Activated CD4-positive, alpha-beta T cell treated with anti-CD3 and anti-CD28 coated beads, Interleukin-2, amount 10 ng/mL, durations not matched to agents 7 days and 5 days (primary cell): ENCODE measurements at regions not wholly inside any gene's neighbourhood (a gene's known extent, or its start where the extent isn't known, plus 50 kb on each side); places are given as distances from the start of the nearest gene placed in this dataset.
"Not testable (repeated sequence)": the region's sequence is repeated elsewhere in the genome, so short reads cannot be mapped to it uniquely, and the experiment has no call there.

ENCODE experiments used
- CTCF ChIA-PET: fragments of 350-600 bp; sonication (Branson Sonifier 250); formaldehyde crosslinking; loops from one replicate; lab custom pipeline; 2021; ENCODE audit warnings: antibody characterized with exemption; lab: Charles Lee
- POLR2A ChIA-PET: fragments of 350-600 bp; sonication (Branson Sonifier 250); formaldehyde crosslinking; loops from one replicate; lab custom pipeline; 2021; ENCODE audit warnings: antibody characterized with exemption; lab: Charles Lee
- DNase-seq: peaks from one replicate; pipeline ENCODE4 v3.0.0-alpha.2; 2020
- H3K27ac Mint-ChIP-seq: one replicate; pipeline ENCODE4 v1.8.0; 2021; ENCODE audit warnings: mild to moderate bottlenecking, moderate library complexity, mixed read lengths
- H3K27me3 Mint-ChIP-seq: one replicate; pipeline ENCODE4 v1.8.0; 2021; ENCODE audit warnings: mixed read lengths
- H3K36me3 Mint-ChIP-seq: one replicate; pipeline ENCODE4 v1.8.0; 2021; ENCODE audit warnings: low read depth, mixed read lengths
- H3K4me1 Mint-ChIP-seq: one replicate; pipeline ENCODE4 v1.8.0; 2021; ENCODE audit warnings: mixed read lengths
- H3K4me3 Mint-ChIP-seq: one replicate; pipeline ENCODE4 v1.8.0; 2021; ENCODE audit warnings: mild to moderate bottlenecking, moderate library complexity, mixed read lengths
- H3K9me3 Mint-ChIP-seq: one replicate; pipeline ENCODE4 v1.8.0; 2021; ENCODE audit warnings: mixed read lengths

- CTCF ChIA-PET, H3K4me1 Mint-ChIP-seq, DNase-seq, POLR2A ChIA-PET, H3K27me3 Mint-ChIP-seq, H3K4me3 Mint-ChIP-seq, H3K36me3 Mint-ChIP-seq, H3K27ac Mint-ChIP-seq: not testable (repeated sequence)
- peaks cover 14% of the 10 kb centered on the region for H3K9me3 Mint-ChIP-seq
These were observed 776.4 kb upstream of the ADGRL3 start for GRCh38 chr4:60423573-60424184.

GRCh38 chr4:60432911-60433310, 767.2 kb upstream of the ADGRL3 start:
- Mint-ChIP-seq H3K4me1 (no peaks in the 10 kb centered on the region), H3K9me3 (peaks cover 8% of the 10 kb centered on the region), H3K4me3 (no peak overlapping the region), H3K27ac (no peak overlapping the region), H3K27me3 (no peaks in the 10 kb centered on the region), H3K36me3 (no peaks in the 10 kb centered on the region)
- ChIA-PET POLR2A (no interaction called here), CTCF (no interaction called here)
- no peak for DNase-seq

- Mint-ChIP-seq H3K27me3 (no peaks in the 10 kb centered on the region), H3K4me3 (no peak overlapping the region), H3K4me1 (no peaks in the 10 kb centered on the region), H3K9me3 (peaks cover 12% of the 10 kb centered on the region), H3K27ac (no peak overlapping the region), H3K36me3 (no peaks in the 10 kb centered on the region)
- ChIA-PET CTCF (no interaction called here), POLR2A (no interaction called here)
- no peak for DNase-seq
These were observed 757.1 kb upstream of the ADGRL3 start for GRCh38 chr4:60443068-60443467.

- no peak for DNase-seq
- Mint-ChIP-seq H3K4me1 (no peaks in the 10 kb centered on the region), H3K36me3 (no peaks in the 10 kb centered on the region), H3K9me3 (peaks cover 10% of the 10 kb centered on the region), H3K4me3 (no peak overlapping the region), H3K27me3 (no peaks in the 10 kb centered on the region), H3K27ac (no peak overlapping the region)
- CTCF ChIA-PET = no interaction called here
- POLR2A ChIA-PET = no interaction called here
These were observed 756.3 kb upstream of the ADGRL3 start for GRCh38 chr4:60443796-60444195.

GRCh38 chr4:60450054-60450453, 750.1 kb upstream of the ADGRL3 start:
- ChIA-PET CTCF (no interaction called here), POLR2A (no interaction called here)
- no peaks in the 10 kb centered on the region for H3K36me3 Mint-ChIP-seq
- H3K27ac Mint-ChIP-seq = no peak overlapping the region
- DNase-seq = no peak
- H3K27me3 Mint-ChIP-seq = no peaks in the 10 kb centered on the region
- H3K4me1 Mint-ChIP-seq = no peaks in the 10 kb centered on the region
- peaks cover 8% of the 10 kb centered on the region for H3K9me3 Mint-ChIP-seq
- no peak overlapping the region for H3K4me3 Mint-ChIP-seq

GRCh38 chr4:60452266-60452665, 747.9 kb upstream of the ADGRL3 start:
- H3K4me3 Mint-ChIP-seq = no peak overlapping the region
- no peaks in the 10 kb centered on the region for H3K36me3 Mint-ChIP-seq
- no peak overlapping the region for H3K27ac Mint-ChIP-seq
- DNase-seq = no peak
- H3K9me3 Mint-ChIP-seq = peaks cover 11% of the 10 kb centered on the region
- no peaks in the 10 kb centered on the region for H3K4me1 Mint-ChIP-seq
- POLR2A ChIA-PET = no interaction called here
- CTCF ChIA-PET = no interaction called here
- H3K27me3 Mint-ChIP-seq = no peaks in the 10 kb centered on the region

GRCh38 chr4:60455380-60455779, 744.7 kb upstream of the ADGRL3 start:
- Mint-ChIP-seq H3K9me3 (peaks cover 13% of the 10 kb centered on the region), H3K4me1 (no peaks in the 10 kb centered on the region), H3K36me3 (no peaks in the 10 kb centered on the region), H3K27ac (no peak overlapping the region), H3K27me3 (no peaks in the 10 kb centered on the region), H3K4me3 (no peak overlapping the region)
- no peak for DNase-seq
- POLR2A ChIA-PET = no interaction called here
- CTCF ChIA-PET = no interaction called here

- no peaks in the 10 kb centered on the region for H3K4me1 Mint-ChIP-seq
- no peak overlapping the region for H3K27ac Mint-ChIP-seq
- CTCF ChIA-PET = no interaction called here
- H3K9me3 Mint-ChIP-seq = peaks cover 10% of the 10 kb centered on the region
- no peak overlapping the region for H3K4me3 Mint-ChIP-seq
- no peaks in the 10 kb centered on the region for H3K36me3 Mint-ChIP-seq
- no peak for DNase-seq
- no peaks in the 10 kb centered on the region for H3K27me3 Mint-ChIP-seq
- POLR2A ChIA-PET = no interaction called here
These were observed 738.6 kb upstream of the ADGRL3 start for GRCh38 chr4:60461551-60461950.

- Mint-ChIP-seq H3K4me1 (no peaks in the 10 kb centered on the region), H3K27ac (no peak overlapping the region), H3K9me3 (peaks cover 7% of the 10 kb centered on the region), H3K36me3 (no peaks in the 10 kb centered on the region), H3K27me3 (no peaks in the 10 kb centered on the region), H3K4me3 (no peak overlapping the region)
- DNase-seq = no peak
- CTCF ChIA-PET = no interaction called here
- POLR2A ChIA-PET = no interaction called here
These were observed 736.1 kb upstream of the ADGRL3 start for GRCh38 chr4:60463857-60464502.

- Mint-ChIP-seq H3K4me1 (no peaks in the 10 kb centered on the region), H3K27me3 (no peaks in the 10 kb centered on the region), H3K9me3 (peaks cover 15% of the 10 kb centered on the region), H3K27ac (no peak overlapping the region), H3K4me3 (no peak overlapping the region), H3K36me3 (no peaks in the 10 kb centered on the region)
- ChIA-PET POLR2A (no interaction called here), CTCF (no interaction called here)
- DNase-seq = no peak
These were observed 717.2 kb upstream of the ADGRL3 start for GRCh38 chr4:60482921-60483351.

GRCh38 chr4:60485276-60485675, 714.9 kb upstream of the ADGRL3 start:
- no peaks in the 10 kb centered on the region for H3K27me3 Mint-ChIP-seq
- ChIA-PET CTCF (no interaction called here), POLR2A (no interaction called here)
- H3K27ac Mint-ChIP-seq = no peak overlapping the region
- no peak for DNase-seq
- no peak overlapping the region for H3K4me3 Mint-ChIP-seq
- peaks cover 12% of the 10 kb centered on the region for H3K9me3 Mint-ChIP-seq
- no peaks in the 10 kb centered on the region for H3K36me3 Mint-ChIP-seq
- no peaks in the 10 kb centered on the region for H3K4me1 Mint-ChIP-seq

GRCh38 chr4:60487118-60487761, 712.9 kb upstream of the ADGRL3 start:
- H3K27ac Mint-ChIP-seq, H3K4me1 Mint-ChIP-seq, POLR2A ChIA-PET, H3K27me3 Mint-ChIP-seq, H3K4me3 Mint-ChIP-seq, CTCF ChIA-PET, H3K36me3 Mint-ChIP-seq, H3K9me3 Mint-ChIP-seq, DNase-seq: not testable (repeated sequence)

GRCh38 chr4:60500810-60501209, 699.3 kb upstream of the ADGRL3 start:
- POLR2A ChIA-PET = no interaction called here

More at GRCh38 chr4:60500810-60501209, 699.3 kb upstream of the ADGRL3 start:
- no peaks in the 10 kb centered on the region for H3K27me3 Mint-ChIP-seq
- CTCF ChIA-PET = no interaction called here
- H3K36me3 Mint-ChIP-seq = no peaks in the 10 kb centered on the region
- no peak overlapping the region for H3K4me3 Mint-ChIP-seq
- peaks cover 20% of the 10 kb centered on the region for H3K9me3 Mint-ChIP-seq
- H3K4me1 Mint-ChIP-seq = no peaks in the 10 kb centered on the region
- no peak overlapping the region for H3K27ac Mint-ChIP-seq
- no peak for DNase-seq
